ENCODE measurements at regions not wholly inside any gene's neighbourhood (a gene's known extent, or its start where the extent isn't known, plus 50 kb on each side); places are given as distances from the start of the nearest gene placed in this dataset.

- no peak overlapping the region for H3K4me3 ChIP-seq (ENCODE audit: low read depth in 2 of 2, low read length in 2 of 2)
- no TSS peak for BruUV-seq (replicated peaks)
- no peak overlapping the region for H3K27ac ChIP-seq (ENCODE audit: low read length)
- intact Hi-C loops (cut with micrococcal nuclease; ENCODE audit: unreplicated experiment): no loop called here
- no peaks in the 10 kb centered on the region for H3K9me3 ChIP-seq (ENCODE audit: control insufficient read depth, insufficient read depth, low read depth, low read length)
- no peak for TF ChIP-seq SIN3A (IDR thresholded peaks at IDR 0.05; ENCODE audit: borderline replicate concordance, insufficient read depth, low read depth, low read length)
- no peaks in the 10 kb centered on the region for H3K36me3 ChIP-seq (ENCODE audit: control insufficient read depth, insufficient read depth, low read length)
- H3K4me1 ChIP-seq (ENCODE audit: control insufficient read depth, insufficient read depth, low read length): no peaks in the 10 kb centered on the region
- ChIA-PET CTCF (no interaction called here), POLR2A (no interaction called here)
- in situ Hi-C loops (cut with HindIII; ENCODE audit: low pct_unique_long_range_greater_than_20kb, low sequenced_read_pairs): no loop called here
- no peak for ATAC-seq
- H3K27me3 ChIP-seq (ENCODE audit: control insufficient read depth, insufficient read depth, low read length): no peaks in the 10 kb centered on the region
- DNase-seq (ENCODE audit: low read depth, low spot score): no peak
Measured at GRCh38 chr3:30141927-30142326, 464.5 kb upstream of the TGFBR2 start.

GRCh38 chr3:30142946-30143345 lies 463.5 kb upstream of the TGFBR2 start:
- H3K36me3 ChIP-seq (ENCODE audit: control insufficient read depth, insufficient read depth, low read length): no peaks in the 10 kb centered on the region
- DNase-seq (ENCODE audit: low read depth, low spot score) (no peak), ATAC-seq (no peak)
- intact Hi-C loops (cut with micrococcal nuclease; ENCODE audit: unreplicated experiment): no loop called here
- BruUV-seq (replicated peaks): no TSS peak
- ChIA-PET POLR2A (no interaction called here), CTCF (no interaction called here)
- in situ Hi-C loops (cut with HindIII; ENCODE audit: low pct_unique_long_range_greater_than_20kb, low sequenced_read_pairs): no loop called here
- H3K27ac ChIP-seq (ENCODE audit: low read length): no peak overlapping the region
- no peaks in the 10 kb centered on the region for H3K9me3 ChIP-seq (ENCODE audit: control insufficient read depth, insufficient read depth, low read depth, low read length)
- H3K4me1 ChIP-seq (ENCODE audit: control insufficient read depth, insufficient read depth, low read length): no peaks in the 10 kb centered on the region
- TF ChIP-seq TCF7L2 (IDR thresholded peaks at IDR 0.05; ENCODE audit: low read depth, low read length): no peak
- TF ChIP-seq POLR2AphosphoS5 (IDR thresholded peaks at IDR 0.05; ENCODE audit: low read depth, low read length): no peak
- TF ChIP-seq REST (IDR thresholded peaks at IDR 0.05; ENCODE audit: insufficient read depth in 1 of 2, low read depth in 2 of 2, low read length in 1 of 2): no peak
- H3K27me3 ChIP-seq (ENCODE audit: control insufficient read depth, insufficient read depth, low read length): no peaks in the 10 kb centered on the region
- no peak overlapping the region for H3K4me3 ChIP-seq (ENCODE audit: low read depth in 2 of 2, low read length in 2 of 2)

GRCh38 chr3:30145281-30145680 lies 461.1 kb upstream of the TGFBR2 start:
- ChIA-PET POLR2A (no interaction called here), CTCF (no interaction called here)
- no peaks in the 10 kb centered on the region for H3K36me3 ChIP-seq (ENCODE audit: control insufficient read depth, insufficient read depth, low read length)
- H3K9me3 ChIP-seq (ENCODE audit: control insufficient read depth, insufficient read depth, low read depth, low read length): no peaks in the 10 kb centered on the region
- intact Hi-C loops (cut with micrococcal nuclease; ENCODE audit: unreplicated experiment) (no loop called here), in situ Hi-C loops (cut with HindIII; ENCODE audit: low pct_unique_long_range_greater_than_20kb, low sequenced_read_pairs) (no loop called here)
- DNase-seq (ENCODE audit: low read depth, low spot score) (no peak), ATAC-seq (no peak)
- no TSS peak for BruUV-seq (replicated peaks)
- TF ChIP-seq SIN3A (IDR thresholded peaks at IDR 0.05; ENCODE audit: borderline replicate concordance, insufficient read depth, low read depth, low read length) (no peak), POLR2AphosphoS5 (IDR thresholded peaks at IDR 0.05; ENCODE audit: low read depth, low read length) (no peak), CTCF (IDR thresholded peaks at IDR 0.05) (no peak), REST (IDR thresholded peaks at IDR 0.05; ENCODE audit: insufficient read depth in 1 of 2, low read depth in 2 of 2, low read length in 1 of 2) (no peak), TCF7L2 (IDR thresholded peaks at IDR 0.05; ENCODE audit: low read depth, low read length) (no peak)
- H3K27ac ChIP-seq (ENCODE audit: low read length): no peak overlapping the region
- no peaks in the 10 kb centered on the region for H3K4me1 ChIP-seq (ENCODE audit: control insufficient read depth, insufficient read depth, low read length)
- no peaks in the 10 kb centered on the region for H3K27me3 ChIP-seq (ENCODE audit: control insufficient read depth, insufficient read depth, low read length)
- no peak overlapping the region for H3K4me3 ChIP-seq (ENCODE audit: low read depth in 2 of 2, low read length in 2 of 2)

All from Panc1 (cell line).